HCT116 (cell line): ENCODE measurements at regions not wholly inside any gene's neighbourhood (a gene's known extent, or its start where the extent isn't known, plus 50 kb on each side); places are given as distances from the start of the nearest gene placed in this dataset.
"Not testable (repeated sequence)": the region's sequence is repeated elsewhere in the genome, so short reads cannot be mapped to it uniquely, and the experiment has no call there.

Experiments used
- EGR1 ChIP-seq: IDR thresholded peaks from 2 replicates; pipeline ENCODE4 v1.6.1; 2012; ENCODE audit warnings: low read depth
- EZH2 ChIP-seq: fragments of 200-600 bp; sonication (generic); IDR thresholded peaks from 2 replicates; pipeline ENCODE4 v1.6.1; 2017; ENCODE audit warnings: antibody characterized with exemption, mixed run types
- POLR2A ChIP-seq: IDR thresholded peaks from 2 replicates; pipeline ENCODE4 v1.7.0; 2011; ENCODE audit warnings: borderline replicate concordance; ENCODE audit not compliant: insufficient read depth, insufficient read length; ENCODE audit errors: extremely low read depth
- POLR2AphosphoS5 ChIP-seq: IDR thresholded peaks from 2 replicates; pipeline ENCODE4 v1.6.1; 2011; ENCODE audit warnings: mild to moderate bottlenecking, low read depth, low read length, moderate library complexity
- TF ChIP-seq, protein P1 (sequence below), 3 experiments: fragments of 200-600 bp in 1 of 3; sonication (generic) in 1 of 3; IDR thresholded peaks in 2 of 3; conservative IDR thresholded peaks in 1 of 3; 2 replicates each; pipeline ENCODE4 v1.5.1; 2012 to 2017; ENCODE audit warnings: low read depth in 2 of 3, low read length in 2 of 3, antibody characterized with exemption in 1 of 3, borderline replicate concordance in 1 of 3, control low read depth in 1 of 3, mild to moderate bottlenecking in 1 of 3, mixed read lengths in 1 of 3, mixed run types in 1 of 3, moderate library complexity in 1 of 3; ENCODE audit not compliant: insufficient read depth in 1 of 3
- TF ChIP-seq, protein P2 (sequence below): IDR thresholded peaks from 2 replicates; pipeline ENCODE4 v1.6.1; 2011; ENCODE audit warnings: mild to moderate bottlenecking, low read length, moderate library complexity; ENCODE audit not compliant: insufficient replicate concordance; ENCODE audit errors: extremely low read depth
- TF ChIP-seq, protein P3 (sequence below): IDR thresholded peaks from 2 replicates; pipeline ENCODE4 v1.6.1; 2012

DNA sequence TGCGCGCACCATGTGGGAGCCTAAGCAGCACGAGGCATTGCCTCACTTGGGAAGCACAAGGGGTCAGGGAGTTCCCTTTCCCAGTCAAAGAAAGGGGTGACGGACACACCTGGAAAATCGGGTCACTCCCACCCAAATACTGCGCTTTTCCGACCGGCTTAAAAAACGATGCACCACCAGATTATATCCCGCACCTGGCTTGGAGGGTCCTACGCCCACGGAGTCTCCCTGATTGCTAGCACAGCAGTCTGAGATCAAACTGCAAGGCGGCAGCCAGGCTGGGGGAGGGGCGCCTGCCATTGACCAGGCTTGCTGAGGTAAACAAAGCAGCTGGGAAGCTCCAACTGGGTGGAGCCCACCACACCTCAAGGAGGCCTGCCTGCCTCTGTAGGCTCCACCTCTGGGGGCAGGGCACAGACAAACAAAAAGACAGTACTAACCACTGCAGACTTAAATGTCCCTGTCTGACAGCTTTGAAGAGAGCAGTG, 627.7 kb upstream of the VRK2 start:
- not testable (repeated sequence) for TF ChIP-seq EGR1, EZH2, POLR2AphosphoS5, POLR2A
- TF ChIP-seq, protein P1, sequence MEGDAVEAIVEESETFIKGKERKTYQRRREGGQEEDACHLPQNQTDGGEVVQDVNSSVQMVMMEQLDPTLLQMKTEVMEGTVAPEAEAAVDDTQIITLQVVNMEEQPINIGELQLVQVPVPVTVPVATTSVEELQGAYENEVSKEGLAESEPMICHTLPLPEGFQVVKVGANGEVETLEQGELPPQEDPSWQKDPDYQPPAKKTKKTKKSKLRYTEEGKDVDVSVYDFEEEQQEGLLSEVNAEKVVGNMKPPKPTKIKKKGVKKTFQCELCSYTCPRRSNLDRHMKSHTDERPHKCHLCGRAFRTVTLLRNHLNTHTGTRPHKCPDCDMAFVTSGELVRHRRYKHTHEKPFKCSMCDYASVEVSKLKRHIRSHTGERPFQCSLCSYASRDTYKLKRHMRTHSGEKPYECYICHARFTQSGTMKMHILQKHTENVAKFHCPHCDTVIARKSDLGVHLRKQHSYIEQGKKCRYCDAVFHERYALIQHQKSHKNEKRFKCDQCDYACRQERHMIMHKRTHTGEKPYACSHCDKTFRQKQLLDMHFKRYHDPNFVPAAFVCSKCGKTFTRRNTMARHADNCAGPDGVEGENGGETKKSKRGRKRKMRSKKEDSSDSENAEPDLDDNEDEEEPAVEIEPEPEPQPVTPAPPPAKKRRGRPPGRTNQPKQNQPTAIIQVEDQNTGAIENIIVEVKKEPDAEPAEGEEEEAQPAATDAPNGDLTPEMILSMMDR (IDR thresholded peaks at IDR 0.05 in 2 of 3, conservative IDR thresholded peaks at IDR 0.05 in 1 of 3; ENCODE audit: borderline replicate concordance in 1 of 3, insufficient read depth in 1 of 3, low read depth in 2 of 3, low read length in 2 of 3) = not testable (repeated sequence)
- TF ChIP-seq, protein P2, sequence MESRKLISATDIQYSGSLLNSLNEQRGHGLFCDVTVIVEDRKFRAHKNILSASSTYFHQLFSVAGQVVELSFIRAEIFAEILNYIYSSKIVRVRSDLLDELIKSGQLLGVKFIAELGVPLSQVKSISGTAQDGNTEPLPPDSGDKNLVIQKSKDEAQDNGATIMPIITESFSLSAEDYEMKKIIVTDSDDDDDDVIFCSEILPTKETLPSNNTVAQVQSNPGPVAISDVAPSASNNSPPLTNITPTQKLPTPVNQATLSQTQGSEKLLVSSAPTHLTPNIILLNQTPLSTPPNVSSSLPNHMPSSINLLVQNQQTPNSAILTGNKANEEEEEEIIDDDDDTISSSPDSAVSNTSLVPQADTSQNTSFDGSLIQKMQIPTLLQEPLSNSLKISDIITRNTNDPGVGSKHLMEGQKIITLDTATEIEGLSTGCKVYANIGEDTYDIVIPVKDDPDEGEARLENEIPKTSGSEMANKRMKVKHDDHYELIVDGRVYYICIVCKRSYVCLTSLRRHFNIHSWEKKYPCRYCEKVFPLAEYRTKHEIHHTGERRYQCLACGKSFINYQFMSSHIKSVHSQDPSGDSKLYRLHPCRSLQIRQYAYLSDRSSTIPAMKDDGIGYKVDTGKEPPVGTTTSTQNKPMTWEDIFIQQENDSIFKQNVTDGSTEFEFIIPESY = not testable (repeated sequence)
- TF ChIP-seq, protein P3, sequence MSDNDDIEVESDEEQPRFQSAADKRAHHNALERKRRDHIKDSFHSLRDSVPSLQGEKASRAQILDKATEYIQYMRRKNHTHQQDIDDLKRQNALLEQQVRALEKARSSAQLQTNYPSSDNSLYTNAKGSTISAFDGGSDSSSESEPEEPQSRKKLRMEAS = not testable (repeated sequence)
